GM12874 (cell line): ENCODE measurements at regions not wholly inside any gene's neighbourhood (a gene's known extent, or its start where the extent isn't known, plus 50 kb on each side); places are given as distances from the start of the nearest gene placed in this dataset.

Experiments used
- CTCF ChIP-seq: IDR thresholded peaks from 2 replicates; pipeline ENCODE4 v1.5.1; 2011; ENCODE audit warnings: low read depth, mild to moderate bottlenecking, control low read depth, low read length, moderate library complexity; ENCODE audit not compliant: insufficient read depth

- no peak for TF ChIP-seq CTCF
These were observed 51.3 kb upstream of the ACSL3 start for GRCh38 chr2:222809582-222809981.

DNA sequence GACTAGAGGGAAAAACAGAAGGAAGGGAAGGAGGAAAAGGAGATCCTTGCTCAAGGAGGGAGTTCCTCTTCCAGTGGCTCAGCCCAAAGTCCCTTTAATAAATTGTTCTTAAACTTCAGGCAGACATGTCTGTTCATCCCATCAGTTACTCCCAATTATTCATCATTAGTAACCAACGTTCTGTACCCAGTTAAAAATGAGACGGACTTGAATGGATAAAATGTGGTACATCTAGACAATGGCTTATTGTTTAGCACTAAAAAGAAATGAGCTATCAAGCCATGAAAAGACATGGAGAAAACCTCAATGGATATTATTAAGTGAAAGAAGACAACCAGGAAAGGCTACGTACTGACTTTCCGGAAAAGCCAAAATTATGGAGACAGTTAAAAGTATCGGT, 50.8 kb upstream of the ACSL3 start:
- no peak for TF ChIP-seq CTCF
